Caco-2 (cell line): ENCODE measurements at regions not wholly inside any gene's neighbourhood (a gene's known extent, or its start where the extent isn't known, plus 50 kb on each side); places are given as distances from the start of the nearest gene placed in this dataset.

Experiments used
- BruUV-seq: library from RNA; stranded (reverse); fragments of 400-500 nt; replicated peaks from 2 replicates; lab custom pipeline; 2021; lab: Mats Ljungman, UMichigan
- CTCF ChIA-PET: fragments of 300-600 bp; sonication (Branson Sonifier 250); formaldehyde crosslinking; loops from one replicate; lab custom pipeline; 2022; ENCODE audit warnings: antibody characterized with exemption; lab: Charles Lee
- POLR2A ChIA-PET: fragments of 300-600 bp; sonication (Branson Sonifier 250); formaldehyde crosslinking; loops from one replicate; lab custom pipeline; 2022; ENCODE audit warnings: antibody characterized with exemption; lab: Charles Lee
- DNase-seq, 2 experiments: peaks; one replicate each; pipeline versions ENCODE4 v3.0.0 to v3.0.0-alpha.2; 2020 to 2022
- H3K27me3 ChIP-seq: replicated peaks from 2 replicates; pipeline ENCODE4 v1.6.0; 2011; ENCODE audit warnings: low read length; ENCODE audit not compliant: control insufficient read depth, insufficient read depth
- H3K36me3 ChIP-seq: 2 replicates; pipeline ENCODE4 v1.5.1; 2011; ENCODE audit warnings: low read length; ENCODE audit not compliant: control insufficient read depth, insufficient read depth
- H3K4me1 ChIP-seq: fragments of 250-450 bp; sonication (Bioruptor Pico); 2 replicates; pipeline ENCODE4 v1.5.1; 2020; ENCODE audit warnings: mild to moderate bottlenecking
- H3K4me3 ChIP-seq: 2 replicates; pipeline ENCODE4 v1.5.1; 2011; ENCODE audit warnings: low read depth, mild to moderate bottlenecking, control low read depth, low read length
- H3K9me3 ChIP-seq: fragments of 250-450 bp; sonication (Bioruptor Pico); 2 replicates; pipeline ENCODE4 v1.5.1; 2020; ENCODE audit warnings: mild to moderate bottlenecking, moderate library complexity
- H3K27ac Mint-ChIP-seq: one replicate; pipeline ENCODE4 v1.8.0; 2022; ENCODE audit warnings: mixed read lengths; ENCODE audit not compliant: unreplicated experiment
- H3K27me3 Mint-ChIP-seq: one replicate; pipeline ENCODE4 v1.8.0; 2022; ENCODE audit warnings: mixed read lengths; ENCODE audit not compliant: insufficient read depth, unreplicated experiment
- H3K36me3 Mint-ChIP-seq: one replicate; pipeline ENCODE4 v1.8.0; 2022; ENCODE audit warnings: mild to moderate bottlenecking, mixed read lengths; ENCODE audit not compliant: insufficient read depth, unreplicated experiment
- H3K4me1 Mint-ChIP-seq: one replicate; pipeline ENCODE4 v1.8.0; 2022; ENCODE audit warnings: low read depth, mixed read lengths; ENCODE audit not compliant: unreplicated experiment
- H3K4me3 Mint-ChIP-seq: one replicate; pipeline ENCODE4 v1.8.0; 2022; ENCODE audit warnings: mild to moderate bottlenecking, moderate library complexity, mixed read lengths; ENCODE audit not compliant: unreplicated experiment
- H3K9me3 Mint-ChIP-seq: one replicate; pipeline ENCODE4 v1.8.0; 2022; ENCODE audit warnings: mixed read lengths; ENCODE audit not compliant: unreplicated experiment
- intact Hi-C: fragments of 100-400 bp; cut with micrococcal nuclease; formaldehyde crosslinking; loops from one replicate; pipeline ENCODE4 v1.10.0; 2022; ENCODE audit not compliant: unreplicated experiment
- TF ChIP-seq, protein P1 (sequence below), 2 experiments: fragments of 200-600 bp in 1 of 2; IDR thresholded peaks; 1 replicate in 1 of 2; 2 replicates in 1 of 2; pipeline versions ENCODE4 v1.5.1 to v1.8.0; 2011 to 2022; ENCODE audit warnings: antibody characterized with exemption in 1 of 2, control low read depth in 1 of 2, inconsistent platforms in 1 of 2, low read depth in 1 of 2, low read length in 1 of 2, mild to moderate bottlenecking in 1 of 2, moderate library complexity in 1 of 2; ENCODE audit not compliant: insufficient read depth in 1 of 2, severe bottlenecking in 1 of 2, unreplicated experiment in 1 of 2

DNA sequence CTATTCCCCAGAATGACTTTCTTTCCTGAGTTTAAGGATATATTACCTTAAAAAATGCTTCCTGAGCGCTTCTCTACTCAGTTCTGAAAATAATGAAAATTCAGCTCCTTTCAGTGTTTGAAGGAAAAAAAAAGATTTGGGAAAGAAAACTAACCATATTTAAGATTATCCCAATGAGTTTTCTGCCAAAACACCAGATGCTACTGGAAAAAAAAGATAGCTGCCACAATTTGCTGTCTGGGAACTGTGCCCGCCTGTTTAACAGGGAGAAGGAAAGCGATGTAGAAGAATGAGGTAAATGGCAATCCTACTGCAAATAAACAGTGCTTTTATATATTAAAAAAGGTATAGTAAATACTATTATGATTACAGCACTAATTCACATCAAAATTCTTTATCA is 367.6 kb upstream of the PRICKLE1 start:
- H3K36me3 Mint-ChIP-seq = peaks cover 14% of the 10 kb centered on the region
- ChIA-PET CTCF (interaction anchor here (0.5 kb wide), 1 partner anchor 806 kb away, joined by 3 read pairs; no protein-coding TSS in a partner anchor), POLR2A (no interaction called here)
- Histone ChIP-seq H3K27me3 (no peaks in the 10 kb centered on the region), H3K36me3 (no peaks in the 10 kb centered on the region), H3K4me3 (no peak overlapping the region), H3K4me1 (peaks cover 23% of the 10 kb centered on the region), H3K9me3 (peaks cover 15% of the 10 kb centered on the region)
- H3K4me1 Mint-ChIP-seq = peaks cover 10% of the 10 kb centered on the region
- no peaks in the 10 kb centered on the region for H3K27me3 Mint-ChIP-seq
- peaks cover 49% of the 10 kb centered on the region for H3K9me3 Mint-ChIP-seq
- BruUV-seq = no TSS peak
- no peak for DNase-seq
- TF ChIP-seq, protein P1, sequence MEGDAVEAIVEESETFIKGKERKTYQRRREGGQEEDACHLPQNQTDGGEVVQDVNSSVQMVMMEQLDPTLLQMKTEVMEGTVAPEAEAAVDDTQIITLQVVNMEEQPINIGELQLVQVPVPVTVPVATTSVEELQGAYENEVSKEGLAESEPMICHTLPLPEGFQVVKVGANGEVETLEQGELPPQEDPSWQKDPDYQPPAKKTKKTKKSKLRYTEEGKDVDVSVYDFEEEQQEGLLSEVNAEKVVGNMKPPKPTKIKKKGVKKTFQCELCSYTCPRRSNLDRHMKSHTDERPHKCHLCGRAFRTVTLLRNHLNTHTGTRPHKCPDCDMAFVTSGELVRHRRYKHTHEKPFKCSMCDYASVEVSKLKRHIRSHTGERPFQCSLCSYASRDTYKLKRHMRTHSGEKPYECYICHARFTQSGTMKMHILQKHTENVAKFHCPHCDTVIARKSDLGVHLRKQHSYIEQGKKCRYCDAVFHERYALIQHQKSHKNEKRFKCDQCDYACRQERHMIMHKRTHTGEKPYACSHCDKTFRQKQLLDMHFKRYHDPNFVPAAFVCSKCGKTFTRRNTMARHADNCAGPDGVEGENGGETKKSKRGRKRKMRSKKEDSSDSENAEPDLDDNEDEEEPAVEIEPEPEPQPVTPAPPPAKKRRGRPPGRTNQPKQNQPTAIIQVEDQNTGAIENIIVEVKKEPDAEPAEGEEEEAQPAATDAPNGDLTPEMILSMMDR (IDR thresholded peaks at IDR 0.05; ENCODE audit: insufficient read depth in 1 of 2, low read depth in 1 of 2, low read length in 1 of 2, severe bottlenecking in 1 of 2, unreplicated experiment in 1 of 2) = no peak
- H3K4me3 Mint-ChIP-seq = no peak overlapping the region
- intact Hi-C loops = no loop called here
- H3K27ac Mint-ChIP-seq = no peak overlapping the region

DNA sequence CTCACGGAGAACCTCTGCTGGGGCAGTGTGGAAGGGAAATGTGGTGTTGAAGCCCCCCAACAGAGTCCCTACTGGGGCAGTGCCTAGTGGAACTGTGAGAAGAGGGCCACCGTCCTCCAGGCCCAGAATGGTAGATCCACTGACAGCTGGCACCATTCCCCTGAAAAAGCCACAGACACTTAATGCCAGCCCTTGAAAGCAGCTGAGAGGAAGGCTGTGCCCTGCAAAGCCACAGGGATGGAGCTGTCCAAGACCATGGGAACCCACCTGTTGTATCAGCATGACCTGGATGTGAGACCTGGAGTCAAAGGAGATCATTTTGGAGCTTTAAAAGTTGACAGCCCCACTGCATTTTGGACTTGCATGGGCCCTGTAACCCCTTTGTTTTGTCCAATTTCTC is 363.5 kb upstream of the PRICKLE1 start:
- POLR2A ChIA-PET = no interaction called here

GRCh38 chr12:42946871-42947381 is 357.4 kb upstream of the PRICKLE1 start:
- peaks cover 71% of the 10 kb centered on the region for H3K9me3 Mint-ChIP-seq
- POLR2A ChIA-PET = no interaction called here

More for the DNA sequence above, 363.5 kb upstream of the PRICKLE1 start:
- no peaks in the 10 kb centered on the region for H3K27me3 Mint-ChIP-seq
- intact Hi-C loops = no loop called here
- Histone ChIP-seq H3K36me3 (no peaks in the 10 kb centered on the region), H3K9me3 (peaks cover 12% of the 10 kb centered on the region; the same call in 1 of the 2 replicates), H3K27me3 (no peaks in the 10 kb centered on the region), H3K4me3 (no peak overlapping the region), H3K4me1 (no peaks in the 10 kb centered on the region)
- H3K9me3 Mint-ChIP-seq = peaks cover 72% of the 10 kb centered on the region
- CTCF ChIA-PET = no interaction called here
- H3K27ac Mint-ChIP-seq = no peak overlapping the region
- TF ChIP-seq, protein P1 (IDR thresholded peaks at IDR 0.05; ENCODE audit: insufficient read depth in 1 of 2, low read depth in 1 of 2, low read length in 1 of 2, severe bottlenecking in 1 of 2, unreplicated experiment in 1 of 2) = no peak
- BruUV-seq = no TSS peak
- no peak overlapping the region for H3K4me3 Mint-ChIP-seq
- DNase-seq = no peak
- H3K4me1 Mint-ChIP-seq = peaks cover 20% of the 10 kb centered on the region
- H3K36me3 Mint-ChIP-seq = no peaks in the 10 kb centered on the region

More at GRCh38 chr12:42946871-42947381, 357.4 kb upstream of the PRICKLE1 start:
- intact Hi-C loops = no loop called here
- no peaks in the 10 kb centered on the region for H3K36me3 Mint-ChIP-seq
- Histone ChIP-seq H3K4me3 (no peak overlapping the region), H3K9me3 (peaks cover 2% of the 10 kb centered on the region), H3K36me3 (no peaks in the 10 kb centered on the region), H3K27me3 (no peaks in the 10 kb centered on the region), H3K4me1 (no peaks in the 10 kb centered on the region)
- no TSS peak for BruUV-seq
- H3K4me1 Mint-ChIP-seq = peaks cover 20% of the 10 kb centered on the region
- no peak overlapping the region for H3K27ac Mint-ChIP-seq
- H3K27me3 Mint-ChIP-seq = no peaks in the 10 kb centered on the region
- no peak overlapping the region for H3K4me3 Mint-ChIP-seq
- TF ChIP-seq, protein P1 (IDR thresholded peaks at IDR 0.05; ENCODE audit: insufficient read depth in 1 of 2, low read depth in 1 of 2, low read length in 1 of 2, severe bottlenecking in 1 of 2, unreplicated experiment in 1 of 2) = no peak
- CTCF ChIA-PET = no interaction called here
- no peak for DNase-seq
